Tongue (tissue), 1 donor: ENCODE measurements at regions not wholly inside any gene's neighbourhood (a gene's known extent, or its start where the extent isn't known, plus 50 kb on each side); places are given as distances from the start of the nearest gene placed in this dataset.
"Not testable (repeated sequence)": the region's sequence is repeated elsewhere in the genome, so short reads cannot be mapped to it uniquely, and the experiment has no call there.

Experiments used
- DNase-seq: peaks from one replicate; pipeline ENCODE4 v3.0.0-alpha.2; 2015

DNA sequence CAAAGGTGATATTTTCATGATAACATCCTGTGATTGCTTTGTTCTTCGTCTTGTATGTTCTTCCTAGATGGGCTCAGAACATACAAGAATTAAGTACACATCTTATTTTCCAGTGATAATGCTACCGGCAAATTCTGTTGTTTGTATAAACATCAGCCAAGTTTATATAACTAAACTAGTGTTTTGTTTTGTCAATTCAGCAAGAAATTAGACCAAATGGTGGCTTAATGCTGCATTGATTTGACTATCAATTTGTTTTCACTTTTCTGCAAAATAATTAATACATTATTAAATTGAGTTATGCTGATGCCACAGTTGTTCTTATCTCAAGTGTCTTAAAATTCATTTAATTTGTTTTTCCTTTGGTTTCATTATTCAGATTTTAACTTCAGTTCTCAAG lies 177.7 kb downstream of the OR4F29 start:
- DNase-seq, result not testable (repeated sequence)

DNA sequence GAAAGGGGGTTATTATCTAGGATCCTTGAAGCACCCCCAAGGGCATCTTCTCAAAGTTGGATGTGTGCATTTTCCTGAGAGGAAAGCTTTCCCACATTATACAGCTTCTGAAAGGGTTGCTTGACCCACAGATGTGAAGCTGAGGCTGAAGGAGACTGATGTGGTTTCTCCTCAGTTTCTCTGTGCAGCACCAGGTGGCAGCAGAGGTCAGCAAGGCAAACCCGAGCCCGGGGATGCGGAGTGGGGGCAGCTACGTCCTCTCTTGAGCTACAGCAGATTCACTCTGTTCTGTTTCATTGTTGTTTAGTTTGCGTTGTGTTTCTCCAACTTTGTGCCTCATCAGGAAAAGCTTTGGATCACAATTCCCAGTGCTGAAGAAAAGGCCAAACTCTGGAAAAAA lies 183.7 kb downstream of the OR4F29 start:
- peak; percentile 49 for DNase-seq
